ENCODE measurements at regions not wholly inside any gene's neighbourhood (a gene's known extent, or its start where the extent isn't known, plus 50 kb on each side); places are given as distances from the start of the nearest gene placed in this dataset.

GRCh38 chr18:78838183-78838582, 141.4 kb upstream of the SALL3 start:
- no peak for DNase-seq (ENCODE audit: low spot score)

GRCh38 chr18:78849046-78849445, 130.6 kb upstream of the SALL3 start:
- no peak for DNase-seq (ENCODE audit: low spot score)

- DNase-seq (ENCODE audit: low spot score), result no peak
Observed at GRCh38 chr18:78849458-78849857, 130.2 kb upstream of the SALL3 start.

GRCh38 chr18:78853341-78853740, 126.3 kb upstream of the SALL3 start:
- DNase-seq (ENCODE audit: low spot score), result no peak

GRCh38 chr18:78855188-78855587, 124.4 kb upstream of the SALL3 start:
- no peak for DNase-seq (ENCODE audit: low spot score)

GRCh38 chr18:78856569-78857313, 122.9 kb upstream of the SALL3 start:
- no peak for DNase-seq (ENCODE audit: low spot score)

- no peak for DNase-seq (ENCODE audit: low spot score)
Observed at GRCh38 chr18:78857314-78858150, 122.1 kb upstream of the SALL3 start.

GRCh38 chr18:78859686-78860085, 119.9 kb upstream of the SALL3 start:
- no peak for DNase-seq (ENCODE audit: low spot score)

- no peak for DNase-seq (ENCODE audit: low spot score)
Observed at GRCh38 chr18:78860117-78860516, 119.5 kb upstream of the SALL3 start.

- DNase-seq (ENCODE audit: low spot score), result no peak
Observed at GRCh38 chr18:78861116-78861515, 118.5 kb upstream of the SALL3 start.

- DNase-seq (ENCODE audit: low spot score), result no peak
Observed at GRCh38 chr18:78861706-78862105, 117.9 kb upstream of the SALL3 start.

- DNase-seq (ENCODE audit: low spot score), result no peak
Observed at GRCh38 chr18:78862395-78862794, 117.2 kb upstream of the SALL3 start.

GRCh38 chr18:78865056-78865598, 114.5 kb upstream of the SALL3 start:
- DNase-seq (ENCODE audit: low spot score), result no peak

- no peak for DNase-seq (ENCODE audit: low spot score)
Observed at GRCh38 chr18:78865771-78866310, 113.8 kb upstream of the SALL3 start.

- DNase-seq (ENCODE audit: low spot score), result no peak
Observed at GRCh38 chr18:78867131-78867530, 112.5 kb upstream of the SALL3 start.

- DNase-seq (ENCODE audit: low spot score), result no peak
Observed at GRCh38 chr18:78868330-78869316, 111.0 kb upstream of the SALL3 start.

GRCh38 chr18:78871618-78872017, 108.0 kb upstream of the SALL3 start:
- DNase-seq (ENCODE audit: low spot score), result no peak

- DNase-seq (ENCODE audit: low spot score), result no peak
Observed at GRCh38 chr18:78873926-78874500, 105.6 kb upstream of the SALL3 start.

- DNase-seq (ENCODE audit: low spot score), result no peak
Observed at GRCh38 chr18:78875016-78875777, 104.4 kb upstream of the SALL3 start.

Measured in H4 (cell line).